LNCaP clone FGC (cell line): ENCODE measurements at regions not wholly inside any gene's neighbourhood (a gene's known extent, or its start where the extent isn't known, plus 50 kb on each side); places are given as distances from the start of the nearest gene placed in this dataset.
"Not testable (repeated sequence)": the region's sequence is repeated elsewhere in the genome, so short reads cannot be mapped to it uniquely, and the experiment has no call there.

Source experiments
- DNase-seq: peaks from one replicate; pipeline ENCODE4 v3.0.0-alpha.2; 2011; ENCODE audit warnings: low read depth
- H3K4me3 ChIP-seq: 2 replicates; pipeline ENCODE4 v1.5.1; 2011; ENCODE audit warnings: mild to moderate bottlenecking, low read depth, low read length, control low read depth
- TF ChIP-seq, protein P1 (sequence below): IDR thresholded peaks from 2 replicates; pipeline ENCODE4 v1.5.1; 2012; ENCODE audit warnings: mild to moderate bottlenecking; ENCODE audit not compliant: control insufficient read depth, insufficient read depth; ENCODE audit errors: extremely low read depth

DNA sequence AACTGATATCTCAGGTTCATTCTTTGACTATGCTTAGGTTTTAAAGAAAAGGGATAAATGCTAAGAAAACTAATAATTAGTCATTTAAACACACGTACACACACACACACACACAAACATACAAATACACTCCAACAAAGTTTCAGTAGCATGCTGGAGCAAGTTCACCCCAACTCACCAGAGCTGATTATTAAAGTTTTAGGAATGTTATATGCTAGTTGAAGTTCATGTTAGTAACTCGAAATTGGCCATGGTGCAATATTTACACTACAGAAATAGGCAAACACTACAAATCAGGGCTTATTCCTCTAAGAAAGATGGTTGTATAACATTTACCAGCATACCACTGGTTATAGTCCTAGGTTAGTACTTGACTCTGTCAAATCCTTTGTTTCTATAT lies 384.0 kb upstream of the DIPK2B start:
- DNase-seq, result no peak
- TF ChIP-seq, protein P1, sequence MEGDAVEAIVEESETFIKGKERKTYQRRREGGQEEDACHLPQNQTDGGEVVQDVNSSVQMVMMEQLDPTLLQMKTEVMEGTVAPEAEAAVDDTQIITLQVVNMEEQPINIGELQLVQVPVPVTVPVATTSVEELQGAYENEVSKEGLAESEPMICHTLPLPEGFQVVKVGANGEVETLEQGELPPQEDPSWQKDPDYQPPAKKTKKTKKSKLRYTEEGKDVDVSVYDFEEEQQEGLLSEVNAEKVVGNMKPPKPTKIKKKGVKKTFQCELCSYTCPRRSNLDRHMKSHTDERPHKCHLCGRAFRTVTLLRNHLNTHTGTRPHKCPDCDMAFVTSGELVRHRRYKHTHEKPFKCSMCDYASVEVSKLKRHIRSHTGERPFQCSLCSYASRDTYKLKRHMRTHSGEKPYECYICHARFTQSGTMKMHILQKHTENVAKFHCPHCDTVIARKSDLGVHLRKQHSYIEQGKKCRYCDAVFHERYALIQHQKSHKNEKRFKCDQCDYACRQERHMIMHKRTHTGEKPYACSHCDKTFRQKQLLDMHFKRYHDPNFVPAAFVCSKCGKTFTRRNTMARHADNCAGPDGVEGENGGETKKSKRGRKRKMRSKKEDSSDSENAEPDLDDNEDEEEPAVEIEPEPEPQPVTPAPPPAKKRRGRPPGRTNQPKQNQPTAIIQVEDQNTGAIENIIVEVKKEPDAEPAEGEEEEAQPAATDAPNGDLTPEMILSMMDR, result no peak
- no peak overlapping the region for H3K4me3 ChIP-seq

DNA sequence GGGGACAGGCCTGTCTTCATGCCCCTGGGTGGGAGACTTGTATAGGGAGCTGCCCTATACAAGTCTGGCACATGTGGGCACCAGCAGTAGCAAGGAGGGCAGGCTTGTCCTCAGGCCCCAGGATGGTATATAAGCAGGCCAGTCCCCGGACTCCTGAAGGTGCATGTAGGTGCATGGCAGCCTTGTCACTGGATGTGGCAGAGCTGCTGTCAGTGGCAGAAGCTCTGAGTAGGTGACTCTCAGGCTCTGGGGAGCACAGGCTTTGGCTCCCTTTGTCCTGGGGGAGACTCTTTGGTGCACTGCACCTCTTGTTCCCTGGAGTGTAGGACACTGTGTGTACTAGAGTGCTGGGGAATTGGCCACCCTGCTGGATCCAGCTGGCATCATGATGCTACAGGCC lies 376.7 kb upstream of the DIPK2B start:
- no peak overlapping the region for H3K4me3 ChIP-seq
- DNase-seq, result no peak
- TF ChIP-seq, protein P1, result no peak

DNA sequence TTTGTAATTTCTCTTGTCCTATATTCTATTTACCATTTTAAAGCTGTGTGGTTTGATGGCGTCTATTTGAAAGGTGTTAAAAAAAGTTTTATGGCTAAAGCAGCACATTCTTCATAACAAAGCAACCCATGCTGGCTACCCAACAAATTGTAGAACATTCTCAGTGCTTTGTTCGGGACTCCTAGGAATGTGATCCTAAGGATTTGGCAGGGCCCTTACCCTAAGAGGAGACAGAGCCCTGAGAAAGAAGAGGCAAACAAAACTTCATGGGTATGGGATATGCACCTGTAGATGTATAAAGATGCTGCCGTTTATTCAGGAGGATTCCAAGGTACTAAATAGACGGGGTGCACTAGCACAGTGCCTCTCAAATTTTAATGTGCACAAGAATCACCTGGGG lies 370.8 kb upstream of the DIPK2B start:
- TF ChIP-seq, protein P1, result no peak
- no peak for DNase-seq
- no peak overlapping the region for H3K4me3 ChIP-seq

DNA sequence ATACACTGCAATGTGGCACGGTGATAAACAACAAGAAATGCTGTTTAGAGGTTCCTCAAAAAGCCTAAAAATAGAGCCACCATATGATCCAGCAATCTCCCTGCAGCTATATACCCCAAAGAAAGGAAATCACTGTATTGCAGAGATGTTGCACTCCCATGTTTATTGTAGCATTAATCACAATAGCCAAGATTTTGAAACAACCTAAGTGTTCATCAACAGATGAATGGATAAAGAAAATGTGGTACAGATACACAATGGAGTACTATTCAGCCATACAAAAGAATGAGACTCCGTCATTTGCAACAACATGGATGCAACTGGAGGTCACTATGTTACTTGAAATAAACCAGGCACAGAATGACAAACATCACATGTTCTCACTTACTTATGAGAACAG lies 365.8 kb upstream of the DIPK2B start:
- no peak for DNase-seq
- H3K4me3 ChIP-seq, result no peak overlapping the region
- TF ChIP-seq, protein P1, result no peak

DNA sequence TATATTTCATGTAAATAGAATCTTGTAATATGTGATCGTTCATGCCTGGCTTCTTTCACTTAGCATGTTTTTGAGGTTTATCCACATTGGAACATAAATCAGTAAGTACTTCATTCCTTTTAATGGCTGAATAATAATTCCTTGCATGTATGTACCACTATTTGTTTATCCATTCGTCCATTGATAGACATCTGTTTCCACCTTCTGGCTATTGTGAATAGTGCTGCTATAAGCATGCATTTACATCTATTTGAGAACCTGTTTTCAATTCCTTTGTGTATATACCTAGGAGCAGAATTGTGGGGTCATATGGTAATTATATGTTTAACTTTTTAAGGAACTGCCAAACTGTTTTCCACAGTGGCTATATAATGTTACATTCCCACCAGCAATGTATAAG lies 356.7 kb upstream of the DIPK2B start:
- DNase-seq, result peak; percentile 2
- TF ChIP-seq, protein P1, result peak; percentile 44
- no peak overlapping the region for H3K4me3 ChIP-seq

DNA sequence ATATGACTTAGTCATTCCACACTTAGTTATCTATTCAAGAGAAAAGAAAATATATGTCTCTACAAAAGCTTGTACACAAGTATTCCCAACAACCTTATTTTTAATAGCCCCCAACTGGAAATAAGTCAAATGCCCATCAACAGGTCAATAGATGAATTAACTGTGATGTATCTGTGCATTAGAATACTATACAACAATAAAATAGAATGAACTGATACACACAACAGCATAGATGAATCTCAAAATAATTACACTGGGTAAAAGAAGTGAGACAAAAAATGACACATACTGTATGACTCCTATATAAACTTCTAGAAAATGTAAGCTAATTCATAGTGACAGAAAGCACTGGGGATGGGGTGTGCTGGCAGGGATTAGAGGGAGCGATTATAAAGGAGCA lies 354.1 kb upstream of the DIPK2B start:
- TF ChIP-seq, protein P1, result no peak
- H3K4me3 ChIP-seq, result no peak overlapping the region
- DNase-seq, result no peak

DNA sequence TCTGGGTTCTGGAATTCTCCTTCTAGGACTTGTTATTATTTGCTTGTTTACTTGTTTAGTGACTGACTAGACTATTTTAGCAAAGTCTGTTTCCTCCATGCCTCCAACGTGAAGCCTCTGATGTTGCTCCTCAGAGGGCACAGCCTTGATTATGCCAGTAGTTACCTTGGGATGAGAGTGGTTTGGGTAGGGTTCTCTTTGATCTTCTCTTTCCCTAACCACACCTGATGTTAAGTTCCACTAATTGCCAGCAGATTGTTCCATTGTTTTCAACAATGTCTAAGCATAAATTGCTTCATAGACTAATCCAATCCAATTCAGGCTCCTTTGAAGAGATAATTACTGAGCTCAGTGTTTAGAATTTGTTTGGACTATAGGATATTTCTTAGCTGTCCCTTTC lies 352.7 kb upstream of the DIPK2B start:
- H3K4me3 ChIP-seq, result no peak overlapping the region
- TF ChIP-seq, protein P1, result no peak
- DNase-seq, result no peak

DNA sequence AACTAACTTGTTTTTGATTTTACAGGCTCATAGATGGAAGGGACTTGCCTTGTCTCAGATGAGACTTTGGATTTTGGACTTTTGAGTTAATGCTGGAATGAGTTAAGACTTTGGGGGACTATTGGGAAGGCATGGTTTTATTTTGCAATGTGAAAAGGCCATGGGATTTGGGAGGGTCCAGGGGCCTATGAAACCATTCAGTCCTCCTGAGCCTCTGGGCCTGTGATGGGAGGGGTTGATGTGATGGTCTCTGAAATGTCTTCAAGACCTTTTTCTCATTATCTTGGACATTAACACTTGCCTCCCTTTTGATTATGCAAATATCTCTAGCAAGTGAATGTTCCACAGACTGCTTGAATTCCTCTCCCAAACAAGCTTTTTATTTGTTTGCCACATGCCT lies 346.0 kb upstream of the DIPK2B start:
- H3K4me3 ChIP-seq, DNase-seq: not testable (repeated sequence)
